SK-N-SH (cell line): ENCODE measurements at regions not wholly inside any gene's neighbourhood (a gene's known extent, or its start where the extent isn't known, plus 50 kb on each side); places are given as distances from the start of the nearest gene placed in this dataset.

ENCODE experiments used
- CTCF ChIP-seq: fragments of 200-600 bp; sonication (generic); IDR thresholded peaks from 2 replicates; pipeline ENCODE4 v1.6.1; 2017; ENCODE audit warnings: antibody characterized with exemption, mild to moderate bottlenecking, moderate library complexity
- GATA2 ChIP-seq: sonication (generic); formaldehyde crosslinking; IDR thresholded peaks from 2 replicates; pipeline ENCODE4 v1.5.0; 2020; ENCODE audit warnings: mild to moderate bottlenecking, missing genetic modification reagents
- POLR2AphosphoS5 ChIP-seq: IDR thresholded peaks from 2 replicates; pipeline ENCODE4 v1.6.1; 2012; ENCODE audit warnings: low read depth, low read length
- RAD21 ChIP-seq: IDR thresholded peaks from 2 replicates; pipeline ENCODE4 v1.6.1; 2012; ENCODE audit warnings: mild to moderate bottlenecking, low read length

- TF ChIP-seq CTCF (peak; percentile 45), POLR2AphosphoS5 (no peak), RAD21 (no peak), GATA2 (CRISPR knock-in tag) (no peak)
Measured at GRCh38 chr4:129926936-129927335, 831.0 kb downstream of the C4orf33 start.
